Sigmoid colon (tissue), 4 donors: ENCODE measurements at regions not wholly inside any gene's neighbourhood (a gene's known extent, or its start where the extent isn't known, plus 50 kb on each side); places are given as distances from the start of the nearest gene placed in this dataset.

ENCODE experiments used
- CTCF ChIP-seq, 4 experiments: fragments of 450-650 bp in 3 of 4; fragments of 200-600 bp in 1 of 4; IDR thresholded peaks; one replicate each; pipeline ENCODE4 v1.5.1; 2016 to 2019; ENCODE audit warnings: antibody characterized with exemption in 4 of 4, mild to moderate bottlenecking in 3 of 4, moderate library complexity in 2 of 4
- POLR2AphosphoS5 ChIP-seq, 4 donors: sonication (generic); formaldehyde crosslinking; IDR thresholded peaks; one replicate each; pipeline ENCODE4 v1.6.1; 2017; ENCODE audit warnings: antibody characterized with exemption in 4 of 4

GRCh38 chr21:26715878-26716506, 129.2 kb downstream of the ADAMTS1 start:
- TF ChIP-seq CTCF (IDR thresholded peaks at IDR 0.05) (peak in 3 of 4 experiments; percentile 32 to 70 (median 52)), POLR2AphosphoS5 (IDR thresholded peaks at IDR 0.05) (no peak)
